HepG2 (cell line): ENCODE measurements at regions not wholly inside any gene's neighbourhood (a gene's known extent, or its start where the extent isn't known, plus 50 kb on each side); places are given as distances from the start of the nearest gene placed in this dataset.

Experiments used
- ZNF629 ChIP-seq: sonication (generic); formaldehyde crosslinking; conservative IDR thresholded peaks from 2 replicates; pipeline ENCODE4 v1.5.0; 2020; ENCODE audit warnings: missing genetic modification reagents
- ZNF768 ChIP-seq: sonication (generic); formaldehyde crosslinking; IDR thresholded peaks from 2 replicates; pipeline ENCODE4 v1.4.0; 2020; ENCODE audit warnings: missing genetic modification reagents
- TF ChIP-seq, protein P1 (sequence below): sonication (generic); formaldehyde crosslinking; IDR thresholded peaks from 2 replicates; pipeline ENCODE4 v1.5.0; 2020; ENCODE audit warnings: mild to moderate bottlenecking, missing genetic modification reagents, moderate library complexity
- TF ChIP-seq, protein P2 (sequence below): IDR thresholded peaks from 2 replicates; pipeline ENCODE4 v1.6.1; 2012; ENCODE audit warnings: low read depth, low read length, improper control_type of control experiment
- TF ChIP-seq, protein P3 (sequence below): IDR thresholded peaks from 2 replicates; pipeline ENCODE4 v1.6.1; 2012; ENCODE audit warnings: inconsistent platforms

DNA sequence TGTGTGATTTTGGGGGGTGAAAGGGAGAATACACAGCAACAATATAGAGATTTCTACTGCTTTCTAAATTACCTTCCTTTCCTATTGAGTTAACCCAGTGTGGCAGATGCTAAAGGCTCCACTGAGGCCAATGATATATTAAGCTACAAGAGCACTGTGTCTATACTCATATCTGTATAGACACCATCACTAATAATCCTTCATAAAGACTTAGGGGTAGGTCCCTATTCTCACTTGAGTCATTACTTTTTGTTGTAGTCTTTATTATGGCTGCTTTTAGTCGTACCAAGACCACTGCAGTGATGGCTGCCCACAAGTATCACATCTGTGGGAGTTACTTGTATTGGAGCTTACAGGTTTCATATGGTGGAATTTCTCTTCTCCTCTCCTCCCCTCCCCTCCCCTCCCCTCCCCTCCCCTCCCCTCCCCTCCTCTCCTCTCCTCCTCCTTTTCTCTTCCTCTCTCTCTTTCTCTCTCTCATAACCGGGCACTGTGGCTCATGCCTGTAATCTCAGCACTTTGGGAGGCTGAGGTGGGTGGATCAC lies 637.6 kb downstream of the ADCYAP1 start:
- TF ChIP-seq, protein P1, sequence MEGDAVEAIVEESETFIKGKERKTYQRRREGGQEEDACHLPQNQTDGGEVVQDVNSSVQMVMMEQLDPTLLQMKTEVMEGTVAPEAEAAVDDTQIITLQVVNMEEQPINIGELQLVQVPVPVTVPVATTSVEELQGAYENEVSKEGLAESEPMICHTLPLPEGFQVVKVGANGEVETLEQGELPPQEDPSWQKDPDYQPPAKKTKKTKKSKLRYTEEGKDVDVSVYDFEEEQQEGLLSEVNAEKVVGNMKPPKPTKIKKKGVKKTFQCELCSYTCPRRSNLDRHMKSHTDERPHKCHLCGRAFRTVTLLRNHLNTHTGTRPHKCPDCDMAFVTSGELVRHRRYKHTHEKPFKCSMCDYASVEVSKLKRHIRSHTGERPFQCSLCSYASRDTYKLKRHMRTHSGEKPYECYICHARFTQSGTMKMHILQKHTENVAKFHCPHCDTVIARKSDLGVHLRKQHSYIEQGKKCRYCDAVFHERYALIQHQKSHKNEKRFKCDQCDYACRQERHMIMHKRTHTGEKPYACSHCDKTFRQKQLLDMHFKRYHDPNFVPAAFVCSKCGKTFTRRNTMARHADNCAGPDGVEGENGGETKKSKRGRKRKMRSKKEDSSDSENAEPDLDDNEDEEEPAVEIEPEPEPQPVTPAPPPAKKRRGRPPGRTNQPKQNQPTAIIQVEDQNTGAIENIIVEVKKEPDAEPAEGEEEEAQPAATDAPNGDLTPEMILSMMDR (CRISPR knock-in tag): no peak
- TF ChIP-seq ZNF768 (CRISPR knock-in tag) (no peak), ZNF629 (CRISPR knock-in tag) (no peak)
- TF ChIP-seq, protein P2, sequence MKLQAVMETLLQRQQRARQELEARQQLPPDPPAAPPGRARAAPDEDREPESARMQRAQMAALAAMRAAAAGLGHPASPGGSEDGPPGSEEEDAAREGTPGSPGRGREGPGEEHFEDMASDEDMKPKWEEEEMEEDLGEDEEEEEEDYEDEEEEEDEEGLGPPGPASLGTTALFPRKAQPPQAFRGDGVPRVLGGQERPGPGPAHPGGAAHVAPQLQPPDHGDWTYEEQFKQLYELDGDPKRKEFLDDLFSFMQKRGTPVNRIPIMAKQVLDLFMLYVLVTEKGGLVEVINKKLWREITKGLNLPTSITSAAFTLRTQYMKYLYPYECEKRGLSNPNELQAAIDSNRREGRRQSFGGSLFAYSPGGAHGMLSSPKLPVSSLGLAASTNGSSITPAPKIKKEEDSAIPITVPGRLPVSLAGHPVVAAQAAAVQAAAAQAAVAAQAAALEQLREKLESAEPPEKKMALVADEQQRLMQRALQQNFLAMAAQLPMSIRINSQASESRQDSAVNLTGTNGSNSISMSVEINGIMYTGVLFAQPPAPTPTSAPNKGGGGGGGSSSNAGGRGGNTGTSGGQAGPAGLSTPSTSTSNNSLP: no peak
- TF ChIP-seq, protein P3, sequence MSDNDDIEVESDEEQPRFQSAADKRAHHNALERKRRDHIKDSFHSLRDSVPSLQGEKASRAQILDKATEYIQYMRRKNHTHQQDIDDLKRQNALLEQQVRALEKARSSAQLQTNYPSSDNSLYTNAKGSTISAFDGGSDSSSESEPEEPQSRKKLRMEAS: no peak
